HEK293 (cell line): ENCODE measurements at regions not wholly inside any gene's neighbourhood (a gene's known extent, or its start where the extent isn't known, plus 50 kb on each side); places are given as distances from the start of the nearest gene placed in this dataset.

Source experiments
- CTCF ChIA-PET: fragments of 350-600 bp; formaldehyde crosslinking; extraction: SDS; loops from one replicate; lab custom pipeline; 2021; ENCODE audit warnings: antibody characterized with exemption; lab: Yijun Ruan, JAX
- POLR2A ChIA-PET: fragments of 300-600 bp; formaldehyde crosslinking; extraction: SDS; loops from one replicate; lab custom pipeline; 2020; ENCODE audit warnings: antibody characterized with exemption, inconsistent platforms; lab: Yijun Ruan, JAX
- H3K27ac ChIP-seq: fragments of 200-500 bp; sonication (Bioruptor generic); 2 replicates; pipeline ENCODE4 v1.5.1; 2014; ENCODE audit warnings: low read depth, low read length, control low read depth, inconsistent platforms; ENCODE audit errors: extremely low read depth
- H3K36me3 ChIP-seq, 2 experiments: fragments of 200-500 bp in 1 of 2; sonication (Bioruptor generic) in 1 of 2; 1 replicate in 1 of 2; 2 replicates in 1 of 2; pipeline ENCODE4 v1.5.1; 2014 to 2017; ENCODE audit warnings: inconsistent platforms in 2 of 2, low read length in 2 of 2; ENCODE audit not compliant: control insufficient read depth in 2 of 2, insufficient read depth in 1 of 2
- H3K4me1 ChIP-seq: fragments of 200-500 bp; sonication (Bioruptor generic); 2 replicates; pipeline ENCODE4 v1.5.1; 2014; ENCODE audit warnings: mild to moderate bottlenecking, low read length, inconsistent platforms; ENCODE audit not compliant: control insufficient read depth, insufficient read depth
- H3K4me3 ChIP-seq: 2 replicates; pipeline ENCODE4 v1.5.1; 2011; ENCODE audit warnings: low read depth, mild to moderate bottlenecking, control low read depth, low read length, moderate library complexity
- H3K9me3 ChIP-seq: fragments of 200-500 bp; sonication (Bioruptor generic); 2 replicates; pipeline ENCODE4 v1.5.1; 2014; ENCODE audit warnings: low read depth, low read length, inconsistent platforms; ENCODE audit not compliant: control insufficient read depth, insufficient read depth
- GLI2 ChIP-seq: fragments of 450-650 bp; formaldehyde crosslinking; IDR thresholded peaks from 2 replicates; pipeline ENCODE4; 2017; ENCODE audit warnings: missing biosample characterization, missing genetic modification characterization, low read depth, borderline replicate concordance
- HIC1 ChIP-seq: fragments of 450-650 bp; formaldehyde crosslinking; IDR thresholded peaks from 2 replicates; pipeline ENCODE4 v1.5.1; 2016; ENCODE audit warnings: missing biosample characterization, missing genetic modification characterization
- KLF1 ChIP-seq: fragments of 450-650 bp; formaldehyde crosslinking; IDR thresholded peaks from 2 replicates; pipeline ENCODE4 v1.5.1; 2016; ENCODE audit warnings: missing biosample characterization, missing genetic modification characterization
- PRDM10 ChIP-seq: fragments of 450-650 bp; formaldehyde crosslinking; IDR thresholded peaks from 2 replicates; pipeline ENCODE4 v1.5.1; 2016; ENCODE audit warnings: missing biosample characterization, missing genetic modification characterization
- REST ChIP-seq: fragments of 450-650 bp; formaldehyde crosslinking; IDR thresholded peaks from 2 replicates; pipeline ENCODE4 v1.5.1; 2016; ENCODE audit warnings: missing biosample characterization, missing genetic modification characterization
- SCRT2 ChIP-seq: fragments of 450-650 bp; formaldehyde crosslinking; IDR thresholded peaks from 2 replicates; pipeline ENCODE4 v1.5.1; 2016; ENCODE audit warnings: missing biosample characterization, missing genetic modification characterization
- ZNF114 ChIP-seq: fragments of 450-650 bp; formaldehyde crosslinking; IDR thresholded peaks from 2 replicates; pipeline ENCODE4 v1.5.0; 2017; ENCODE audit warnings: missing biosample characterization, missing genetic modification characterization
- ZNF175 ChIP-seq: fragments of 450-650 bp; formaldehyde crosslinking; IDR thresholded peaks from 2 replicates; pipeline ENCODE4 v1.5.1; 2016; ENCODE audit warnings: missing biosample characterization, missing genetic modification characterization
- ZNF184 ChIP-seq: fragments of 450-650 bp; IDR thresholded peaks from 2 replicates; pipeline ENCODE4 v1.5.1; 2018; ENCODE audit warnings: missing biosample characterization, mild to moderate bottlenecking, missing genetic modification characterization
- ZNF19 ChIP-seq: fragments of 450-650 bp; formaldehyde crosslinking; IDR thresholded peaks from 2 replicates; pipeline ENCODE4; 2016; ENCODE audit warnings: missing biosample characterization, missing genetic modification characterization, low read depth
- ZNF211 ChIP-seq: fragments of 450-650 bp; formaldehyde crosslinking; IDR thresholded peaks from 2 replicates; pipeline ENCODE4 v1.5.1; 2016; ENCODE audit warnings: low read depth, missing biosample characterization, missing genetic modification characterization
- ZNF362 ChIP-seq: fragments of 450-650 bp; formaldehyde crosslinking; IDR thresholded peaks from 2 replicates; pipeline ENCODE4 v1.5.1; 2016; ENCODE audit warnings: missing biosample characterization, missing genetic modification characterization
- ZNF37A ChIP-seq: fragments of 450-650 bp; IDR thresholded peaks from 2 replicates; pipeline ENCODE4 v1.5.1; 2018; ENCODE audit warnings: missing biosample characterization, missing genetic modification characterization
- ZNF48 ChIP-seq: fragments of 450-650 bp; formaldehyde crosslinking; IDR thresholded peaks from 2 replicates; pipeline ENCODE4 v1.5.1; 2016; ENCODE audit warnings: missing biosample characterization, missing genetic modification characterization
- ZNF548 ChIP-seq: fragments of 450-650 bp; formaldehyde crosslinking; IDR thresholded peaks from 2 replicates; pipeline ENCODE4 v1.5.1; 2016; ENCODE audit warnings: missing biosample characterization, missing genetic modification characterization
- ZNF600 ChIP-seq: fragments of 450-650 bp; formaldehyde crosslinking; IDR thresholded peaks from 2 replicates; pipeline ENCODE4 v1.5.1; 2016; ENCODE audit warnings: missing biosample characterization, missing genetic modification characterization
- ZNF645 ChIP-seq: fragments of 450-650 bp; formaldehyde crosslinking; IDR thresholded peaks from 2 replicates; pipeline ENCODE4; 2016; ENCODE audit warnings: missing biosample characterization, missing genetic modification characterization
- ZNF654 ChIP-seq: fragments of 450-650 bp; formaldehyde crosslinking; IDR thresholded peaks from 2 replicates; pipeline ENCODE4 v1.5.1; 2016; ENCODE audit warnings: low read depth, missing biosample characterization, missing genetic modification characterization
- ZNF701 ChIP-seq: fragments of 450-650 bp; formaldehyde crosslinking; IDR thresholded peaks from 2 replicates; pipeline ENCODE4 v1.5.1; 2016; ENCODE audit warnings: missing biosample characterization, missing genetic modification characterization

GRCh38 chr19:32063601-32064000, 281.8 kb upstream of the ZNF507 start:
- no peaks in the 10 kb centered on the region for H3K4me1 ChIP-seq
- no peak for TF ChIP-seq ZNF175 (tag by site-specific recombination)
- H3K4me3 ChIP-seq: no peak overlapping the region
- H3K27ac ChIP-seq: no peak overlapping the region
- H3K36me3 ChIP-seq: no peaks in the 10 kb centered on the region; a peak in 1 of 3 replicates
- POLR2A ChIA-PET: interaction anchor here (0.7 kb wide), 1 partner anchor 418 kb away, joined by 7 read pairs; no protein-coding TSS in a partner anchor
- no peaks in the 10 kb centered on the region for H3K9me3 ChIP-seq
- CTCF ChIA-PET: interaction anchor here (0.9 to 1.1 kb wide), 2 partner anchors 21 to 23 kb away, joined by 3 read pairs; no protein-coding TSS in a partner anchor

GRCh38 chr19:32066056-32066455, 279.4 kb upstream of the ZNF507 start:
- Histone ChIP-seq H3K9me3 (no peaks in the 10 kb centered on the region), H3K27ac (no peak overlapping the region), H3K36me3 (no peaks in the 10 kb centered on the region), H3K4me1 (no peaks in the 10 kb centered on the region)
- CTCF ChIA-PET: interaction anchor here (0.9 kb wide), 1 partner anchor 14 kb away, joined by 4 read pairs; no protein-coding TSS in a partner anchor
- POLR2A ChIA-PET: interaction anchor here (0.9 kb wide), 1 partner anchor 11 kb away, joined by 3 read pairs; no protein-coding TSS in a partner anchor
- TF ChIP-seq KLF1 (tag by site-specific recombination) (no peak), ZNF654 (no peak), PRDM10 (tag by site-specific recombination) (no peak), ZNF114 (tag by site-specific recombination) (no peak), ZNF600 (no peak), ZNF362 (tag by site-specific recombination) (no peak), GLI2 (tag by site-specific recombination) (no peak), ZNF211 (tag by site-specific recombination) (no peak), ZNF701 (tag by site-specific recombination) (no peak), ZNF37A (no peak), REST (tag by site-specific recombination) (no peak), ZNF184 (tag by site-specific recombination) (no peak), SCRT2 (tag by site-specific recombination) (no peak), ZNF48 (tag by site-specific recombination) (no peak), ZNF19 (tag by site-specific recombination) (no peak), ZNF548 (tag by site-specific recombination) (no peak), HIC1 (tag by site-specific recombination) (no peak), ZNF645 (tag by site-specific recombination) (no peak)
- TF ChIP-seq, all 188 proteins: peak for 0
- no peak overlapping the region for H3K4me3 ChIP-seq
